ENCODE measurements at regions not wholly inside any gene's neighbourhood (a gene's known extent, or its start where the extent isn't known, plus 50 kb on each side); places are given as distances from the start of the nearest gene placed in this dataset.

DNA sequence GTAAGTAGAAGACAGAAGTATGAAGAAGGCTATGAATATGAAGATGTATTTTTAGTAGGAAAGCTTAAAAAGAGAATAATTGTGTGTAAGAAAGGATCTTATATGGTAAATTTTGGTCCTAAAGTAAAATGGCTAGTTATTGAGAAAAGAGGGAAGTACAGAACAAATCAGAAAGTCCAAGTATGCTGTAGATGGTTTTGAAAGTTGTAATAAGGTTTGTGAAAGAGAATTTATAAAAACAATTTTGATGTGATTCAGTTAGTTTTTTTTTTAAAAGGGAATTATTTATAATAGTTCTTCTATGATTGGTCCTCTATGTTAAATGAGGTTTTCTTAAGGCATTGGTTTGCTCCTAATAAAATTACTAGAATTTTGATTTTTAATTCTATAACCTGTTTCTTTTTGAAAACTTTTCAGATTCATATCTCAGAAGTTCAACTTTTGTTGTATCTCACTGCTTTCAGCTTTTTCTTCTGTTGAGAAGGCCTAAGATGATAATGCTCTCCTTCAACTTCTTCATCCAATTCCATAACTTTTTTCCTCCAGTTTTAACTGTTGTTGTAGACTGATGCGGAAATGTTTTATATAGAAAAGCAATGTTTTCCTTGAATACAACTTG lies 322.7 kb downstream of the NOL4 start:
- TF ChIP-seq POLR2A (IDR thresholded peaks at IDR 0.05; ENCODE audit: low read depth, low read length) (no peak), TAF1 (IDR thresholded peaks at IDR 0.05; ENCODE audit: borderline replicate concordance, low read depth, low read length) (no peak), POLR2AphosphoS5 (IDR thresholded peaks at IDR 0.05; ENCODE audit: low read depth, low read length) (no peak)
